Panc1 (cell line): ENCODE measurements at regions not wholly inside any gene's neighbourhood (a gene's known extent, or its start where the extent isn't known, plus 50 kb on each side); places are given as distances from the start of the nearest gene placed in this dataset.

Experiments used
- ATAC-seq: fragments of 200-7000 bp; cut with Tn5 transposase; 2 replicates; pipeline ENCODE4 v1.9.1; 2020; ENCODE audit warnings: mild to moderate bottlenecking, moderate library complexity
- BruUV-seq: library from RNA; stranded (reverse); fragments of 400-500 nt; replicated peaks from 2 replicates; lab custom pipeline; 2021; lab: Mats Ljungman, UMichigan
- CTCF ChIA-PET: fragments of 300-600 bp; sonication (Branson Sonifier 250); formaldehyde crosslinking; loops from one replicate; lab custom pipeline; 2022; ENCODE audit warnings: antibody characterized with exemption; lab: Charles Lee
- POLR2A ChIA-PET: fragments of 300-600 bp; sonication (Branson Sonifier 250); formaldehyde crosslinking; loops from one replicate; lab custom pipeline; 2022; ENCODE audit warnings: antibody characterized with exemption; lab: Charles Lee
- DNase-seq: peaks from one replicate; pipeline ENCODE4 v3.0.0-alpha.2; 2010; ENCODE audit warnings: low read depth, low spot score
- H3K27ac ChIP-seq: 2 replicates; pipeline ENCODE4 v1.5.1; 2011; ENCODE audit warnings: mild to moderate bottlenecking, low read length, inconsistent platforms
- H3K27me3 ChIP-seq: fragments of 200-500 bp; sonication (Bioruptor generic); 2 replicates; pipeline ENCODE4 v1.6.0; 2014; ENCODE audit warnings: low read length, inconsistent platforms; ENCODE audit not compliant: control insufficient read depth, insufficient read depth
- H3K36me3 ChIP-seq: fragments of 200-500 bp; sonication (Bioruptor generic); 2 replicates; pipeline ENCODE4 v1.5.1; 2014; ENCODE audit warnings: inconsistent platforms, mild to moderate bottlenecking, low read length, moderate library complexity; ENCODE audit not compliant: control insufficient read depth, insufficient read depth
- H3K4me1 ChIP-seq: 2 replicates; pipeline ENCODE4 v1.5.1; 2011; ENCODE audit warnings: inconsistent platforms, mild to moderate bottlenecking, low read length, moderate library complexity; ENCODE audit not compliant: control insufficient read depth, insufficient read depth
- H3K4me3 ChIP-seq, 2 experiments: 2 replicates each; pipeline ENCODE4 v1.5.1; 2011 to 2012; ENCODE audit warnings: low read depth in 2 of 2, low read length in 2 of 2, mild to moderate bottlenecking in 2 of 2, inconsistent platforms in 1 of 2, moderate library complexity in 1 of 2
- H3K9me3 ChIP-seq: fragments of 200-500 bp; sonication (Bioruptor generic); 2 replicates; pipeline ENCODE4 v1.5.1; 2014; ENCODE audit warnings: low read depth, mild to moderate bottlenecking, inconsistent platforms, low read length, moderate library complexity; ENCODE audit not compliant: control insufficient read depth, insufficient read depth
- POLR2AphosphoS5 ChIP-seq: IDR thresholded peaks from 2 replicates; pipeline ENCODE4 v1.6.1; 2012; ENCODE audit warnings: mild to moderate bottlenecking, low read depth, low read length, moderate library complexity
- SIN3A ChIP-seq: IDR thresholded peaks from 2 replicates; pipeline ENCODE4 v1.6.1; 2012; ENCODE audit warnings: low read depth, mild to moderate bottlenecking, low read length, moderate library complexity, borderline replicate concordance; ENCODE audit not compliant: insufficient read depth
- TCF7L2 ChIP-seq: IDR thresholded peaks from 2 replicates; pipeline ENCODE4 v1.6.1; 2011; ENCODE audit warnings: mild to moderate bottlenecking, low read depth, low read length, inconsistent platforms
- in situ Hi-C: cut with HindIII; loops from 2 replicates; pipeline ENCODE4 v1.10.0; 2016; ENCODE audit warnings: low sequenced_read_pairs, low pct_unique_long_range_greater_than_20kb
- intact Hi-C: fragments of 100-400 bp; cut with micrococcal nuclease; formaldehyde crosslinking; loops from one replicate; pipeline ENCODE4 v1.10.0; 2022; ENCODE audit not compliant: unreplicated experiment
- TF ChIP-seq, protein P1 (sequence below): fragments of 450-650 bp; IDR thresholded peaks from 2 replicates; pipeline ENCODE4 v1.5.1; 2017; ENCODE audit warnings: mild to moderate bottlenecking
- TF ChIP-seq, protein P2 (sequence below), 2 experiments: IDR thresholded peaks; 2 replicates each; pipeline ENCODE4 v1.6.1; 2011 to 2012; ENCODE audit warnings: low read depth in 2 of 2, control low read depth in 1 of 2, low read length in 1 of 2, mild to moderate bottlenecking in 1 of 2, moderate library complexity in 1 of 2; ENCODE audit not compliant: insufficient read depth in 1 of 2

DNA sequence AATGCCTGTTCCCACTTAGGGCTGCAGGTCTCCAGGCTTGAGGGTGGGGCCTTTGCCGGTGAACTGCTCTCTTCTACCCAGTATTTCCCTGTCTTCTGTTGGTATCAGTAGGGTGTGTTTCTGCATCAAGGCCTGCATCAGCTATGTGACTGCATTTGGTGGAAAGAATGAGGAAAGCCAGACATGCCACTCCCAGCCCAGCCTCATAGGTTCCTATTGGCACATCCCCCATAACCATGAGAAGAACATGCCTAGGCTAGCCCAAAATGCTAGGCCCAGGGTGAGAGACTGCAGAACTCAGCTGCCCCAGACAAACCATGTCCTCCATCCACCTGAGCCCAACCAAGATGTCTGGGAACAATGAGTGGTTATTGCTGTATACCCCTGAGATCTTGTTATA, 380.3 kb upstream of the ADARB2 start:
- CTCF ChIA-PET: no interaction called here
- BruUV-seq: no TSS peak
- in situ Hi-C loops (no loop called here), intact Hi-C loops (no loop called here)
- POLR2A ChIA-PET: interaction anchor here (0.6 kb wide), 1 partner anchor 30 kb away, joined by 3 read pairs; no protein-coding TSS in a partner anchor
- ATAC-seq (no peak), DNase-seq (no peak)
- Histone ChIP-seq H3K27me3 (no peaks in the 10 kb centered on the region), H3K4me3 (no peak overlapping the region), H3K4me1 (no peaks in the 10 kb centered on the region), H3K9me3 (no peaks in the 10 kb centered on the region), H3K36me3 (no peaks in the 10 kb centered on the region), H3K27ac (no peak overlapping the region)
- TF ChIP-seq, protein P1, sequence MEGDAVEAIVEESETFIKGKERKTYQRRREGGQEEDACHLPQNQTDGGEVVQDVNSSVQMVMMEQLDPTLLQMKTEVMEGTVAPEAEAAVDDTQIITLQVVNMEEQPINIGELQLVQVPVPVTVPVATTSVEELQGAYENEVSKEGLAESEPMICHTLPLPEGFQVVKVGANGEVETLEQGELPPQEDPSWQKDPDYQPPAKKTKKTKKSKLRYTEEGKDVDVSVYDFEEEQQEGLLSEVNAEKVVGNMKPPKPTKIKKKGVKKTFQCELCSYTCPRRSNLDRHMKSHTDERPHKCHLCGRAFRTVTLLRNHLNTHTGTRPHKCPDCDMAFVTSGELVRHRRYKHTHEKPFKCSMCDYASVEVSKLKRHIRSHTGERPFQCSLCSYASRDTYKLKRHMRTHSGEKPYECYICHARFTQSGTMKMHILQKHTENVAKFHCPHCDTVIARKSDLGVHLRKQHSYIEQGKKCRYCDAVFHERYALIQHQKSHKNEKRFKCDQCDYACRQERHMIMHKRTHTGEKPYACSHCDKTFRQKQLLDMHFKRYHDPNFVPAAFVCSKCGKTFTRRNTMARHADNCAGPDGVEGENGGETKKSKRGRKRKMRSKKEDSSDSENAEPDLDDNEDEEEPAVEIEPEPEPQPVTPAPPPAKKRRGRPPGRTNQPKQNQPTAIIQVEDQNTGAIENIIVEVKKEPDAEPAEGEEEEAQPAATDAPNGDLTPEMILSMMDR: no peak
- TF ChIP-seq, protein P2, sequence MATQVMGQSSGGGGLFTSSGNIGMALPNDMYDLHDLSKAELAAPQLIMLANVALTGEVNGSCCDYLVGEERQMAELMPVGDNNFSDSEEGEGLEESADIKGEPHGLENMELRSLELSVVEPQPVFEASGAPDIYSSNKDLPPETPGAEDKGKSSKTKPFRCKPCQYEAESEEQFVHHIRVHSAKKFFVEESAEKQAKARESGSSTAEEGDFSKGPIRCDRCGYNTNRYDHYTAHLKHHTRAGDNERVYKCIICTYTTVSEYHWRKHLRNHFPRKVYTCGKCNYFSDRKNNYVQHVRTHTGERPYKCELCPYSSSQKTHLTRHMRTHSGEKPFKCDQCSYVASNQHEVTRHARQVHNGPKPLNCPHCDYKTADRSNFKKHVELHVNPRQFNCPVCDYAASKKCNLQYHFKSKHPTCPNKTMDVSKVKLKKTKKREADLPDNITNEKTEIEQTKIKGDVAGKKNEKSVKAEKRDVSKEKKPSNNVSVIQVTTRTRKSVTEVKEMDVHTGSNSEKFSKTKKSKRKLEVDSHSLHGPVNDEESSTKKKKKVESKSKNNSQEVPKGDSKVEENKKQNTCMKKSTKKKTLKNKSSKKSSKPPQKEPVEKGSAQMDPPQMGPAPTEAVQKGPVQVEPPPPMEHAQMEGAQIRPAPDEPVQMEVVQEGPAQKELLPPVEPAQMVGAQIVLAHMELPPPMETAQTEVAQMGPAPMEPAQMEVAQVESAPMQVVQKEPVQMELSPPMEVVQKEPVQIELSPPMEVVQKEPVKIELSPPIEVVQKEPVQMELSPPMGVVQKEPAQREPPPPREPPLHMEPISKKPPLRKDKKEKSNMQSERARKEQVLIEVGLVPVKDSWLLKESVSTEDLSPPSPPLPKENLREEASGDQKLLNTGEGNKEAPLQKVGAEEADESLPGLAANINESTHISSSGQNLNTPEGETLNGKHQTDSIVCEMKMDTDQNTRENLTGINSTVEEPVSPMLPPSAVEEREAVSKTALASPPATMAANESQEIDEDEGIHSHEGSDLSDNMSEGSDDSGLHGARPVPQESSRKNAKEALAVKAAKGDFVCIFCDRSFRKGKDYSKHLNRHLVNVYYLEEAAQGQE (IDR thresholded peaks at IDR 0.05; ENCODE audit: insufficient read depth in 1 of 2, low read depth in 2 of 2, low read length in 1 of 2): no peak
- no peak for TF ChIP-seq TCF7L2
- TF ChIP-seq SIN3A: no peak
- no peak for TF ChIP-seq POLR2AphosphoS5

DNA sequence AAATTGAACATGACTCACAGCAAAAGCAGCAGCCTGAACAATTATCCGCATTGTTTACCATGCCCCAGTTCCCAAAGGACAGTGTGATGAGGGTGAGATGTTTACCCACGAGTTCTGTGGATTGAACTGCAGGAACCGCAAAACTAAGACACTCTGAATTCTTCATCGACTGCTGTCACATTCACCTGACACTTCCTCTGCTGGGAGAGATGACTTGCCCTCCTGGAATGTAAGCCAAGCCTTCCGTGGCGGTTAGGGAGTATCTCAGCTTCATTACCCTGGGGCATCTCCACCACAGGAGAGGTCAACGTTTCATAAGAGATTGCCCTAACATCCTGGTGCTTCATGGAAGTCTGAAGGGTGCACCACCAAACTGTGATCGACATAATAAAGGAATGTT, 374.6 kb upstream of the ADARB2 start:
- intact Hi-C loops (no loop called here), in situ Hi-C loops (no loop called here)
- DNase-seq (peak; percentile 73), ATAC-seq (peak; percentile 97)
- H3K9me3 ChIP-seq: no peaks in the 10 kb centered on the region
- no peaks in the 10 kb centered on the region for H3K36me3 ChIP-seq
- no peaks in the 10 kb centered on the region for H3K27me3 ChIP-seq
- POLR2A ChIA-PET: no interaction called here
- TF ChIP-seq TCF7L2 (no peak), SIN3A (no peak), POLR2AphosphoS5 (no peak)
- TF ChIP-seq, protein P1: no peak
- TF ChIP-seq, protein P2 (IDR thresholded peaks at IDR 0.05; ENCODE audit: insufficient read depth in 1 of 2, low read depth in 2 of 2, low read length in 1 of 2): no peak
- BruUV-seq: no TSS peak
- no peak overlapping the region for H3K4me3 ChIP-seq
- H3K4me1 ChIP-seq: no peaks in the 10 kb centered on the region
- CTCF ChIA-PET: no interaction called here
- peak overlapping the region; percentile 7; the same call in 1 of the 2 replicates for H3K27ac ChIP-seq
